B cell (primary cell): ENCODE measurements at regions not wholly inside any gene's neighbourhood (a gene's known extent, or its start where the extent isn't known, plus 50 kb on each side); places are given as distances from the start of the nearest gene placed in this dataset.

Experiments used
- CTCF ChIP-seq: fragments of 200-600 bp; IDR thresholded peaks from one replicate; pipeline ENCODE4 v1.8.0; 2022; ENCODE audit warnings: antibody characterized with exemption, mild to moderate bottlenecking
- EZH2 ChIP-seq: IDR thresholded peaks from 2 replicates; pipeline ENCODE4 v1.6.1; 2012; ENCODE audit warnings: borderline replicate concordance, low read depth, mild to moderate bottlenecking, moderate library complexity, low read length; ENCODE audit not compliant: insufficient read depth, poor library complexity, severe bottlenecking

GRCh38 chr10:44069573-44069972 lies 315.3 kb downstream of the CXCL12 start:
- TF ChIP-seq CTCF = no peak
- no peak for TF ChIP-seq EZH2
